ENCODE measurements at regions not wholly inside any gene's neighbourhood (a gene's known extent, or its start where the extent isn't known, plus 50 kb on each side); places are given as distances from the start of the nearest gene placed in this dataset.

GRCh38 chr4:22336822-22337221, 179.0 kb downstream of the ADGRA3 start:
- Histone ChIP-seq H3K4me1 (ENCODE audit: insufficient read depth, low read length, severe bottlenecking) (no peaks in the 10 kb centered on the region), H3K27ac (ENCODE audit: low read depth, low read length, poor library complexity, severe bottlenecking) (no peak overlapping the region), H3K27me3 (ENCODE audit: insufficient read depth, low read length) (no peaks in the 10 kb centered on the region), H3K4me3 (ENCODE audit: low read depth, low read length, poor library complexity, severe bottlenecking) (no peak overlapping the region), H3K9ac (ENCODE audit: low read length) (no peak overlapping the region), H4K20me1 (ENCODE audit: insufficient read depth, low read length) (no peaks in the 10 kb centered on the region), H3K4me2 (ENCODE audit: low read length) (no peak overlapping the region), H3F3A (ENCODE audit: insufficient read depth, low read length) (no peaks in the 10 kb centered on the region), H3K9me2 (ENCODE audit: low read depth, low read length) (no peaks in the 10 kb centered on the region), H3K9me3 (ENCODE audit: low read length) (no peaks in the 10 kb centered on the region), H3K79me2 (ENCODE audit: insufficient read depth, low read length) (no peaks in the 10 kb centered on the region), H3K36me3 (ENCODE audit: insufficient read depth, low read length) (no peaks in the 10 kb centered on the region), H2AFZ (ENCODE audit: low read length) (no peak overlapping the region)
- TF ChIP-seq EZH2 (IDR thresholded peaks at IDR 0.05; ENCODE audit: borderline replicate concordance, low read length) (no peak), CTCF (IDR thresholded peaks at IDR 0.05; ENCODE audit: low read length) (no peak)

- H3K27me3 ChIP-seq (ENCODE audit: insufficient read depth, low read length) = no peaks in the 10 kb centered on the region
- H3F3A ChIP-seq (ENCODE audit: insufficient read depth, low read length) = no peaks in the 10 kb centered on the region
- no peak for TF ChIP-seq CTCF (IDR thresholded peaks at IDR 0.05; ENCODE audit: low read length)
- no peak for TF ChIP-seq EZH2 (IDR thresholded peaks at IDR 0.05; ENCODE audit: borderline replicate concordance, low read length)
- H3K4me3 ChIP-seq (ENCODE audit: low read depth, low read length, poor library complexity, severe bottlenecking) = no peak overlapping the region
- H3K9me2 ChIP-seq (ENCODE audit: low read depth, low read length) = no peaks in the 10 kb centered on the region
- H3K36me3 ChIP-seq (ENCODE audit: insufficient read depth, low read length) = no peaks in the 10 kb centered on the region
- H3K9me3 ChIP-seq (ENCODE audit: low read length) = no peaks in the 10 kb centered on the region
- no peaks in the 10 kb centered on the region for H4K20me1 ChIP-seq (ENCODE audit: insufficient read depth, low read length)
- no peaks in the 10 kb centered on the region for H3K4me1 ChIP-seq (ENCODE audit: insufficient read depth, low read length, severe bottlenecking)
- H2AFZ ChIP-seq (ENCODE audit: low read length) = no peak overlapping the region
- no peak overlapping the region for H3K4me2 ChIP-seq (ENCODE audit: low read length)
- H3K9ac ChIP-seq (ENCODE audit: low read length) = no peak overlapping the region
- no peak overlapping the region for H3K27ac ChIP-seq (ENCODE audit: low read depth, low read length, poor library complexity, severe bottlenecking)
- no peaks in the 10 kb centered on the region for H3K79me2 ChIP-seq (ENCODE audit: insufficient read depth, low read length)
Observed at GRCh38 chr4:22334155-22334554, 181.7 kb downstream of the ADGRA3 start.

- no peak for TF ChIP-seq EZH2 (IDR thresholded peaks at IDR 0.05; ENCODE audit: borderline replicate concordance, low read length)
- TF ChIP-seq CTCF (IDR thresholded peaks at IDR 0.05; ENCODE audit: low read length) = no peak
- no peak overlapping the region for H3K4me3 ChIP-seq (ENCODE audit: low read depth, low read length, poor library complexity, severe bottlenecking)
- H3K79me2 ChIP-seq (ENCODE audit: insufficient read depth, low read length) = no peaks in the 10 kb centered on the region
- no peaks in the 10 kb centered on the region for H3K36me3 ChIP-seq (ENCODE audit: insufficient read depth, low read length)
- H2AFZ ChIP-seq (ENCODE audit: low read length) = no peak overlapping the region
- no peaks in the 10 kb centered on the region for H4K20me1 ChIP-seq (ENCODE audit: insufficient read depth, low read length)
- H3K27me3 ChIP-seq (ENCODE audit: insufficient read depth, low read length) = no peaks in the 10 kb centered on the region
- no peaks in the 10 kb centered on the region for H3K9me3 ChIP-seq (ENCODE audit: low read length)
- no peaks in the 10 kb centered on the region for H3F3A ChIP-seq (ENCODE audit: insufficient read depth, low read length)
- H3K9me2 ChIP-seq (ENCODE audit: low read depth, low read length) = no peaks in the 10 kb centered on the region
- no peak overlapping the region for H3K4me2 ChIP-seq (ENCODE audit: low read length)
- H3K27ac ChIP-seq (ENCODE audit: low read depth, low read length, poor library complexity, severe bottlenecking) = no peak overlapping the region
- no peak overlapping the region for H3K9ac ChIP-seq (ENCODE audit: low read length)
- no peaks in the 10 kb centered on the region for H3K4me1 ChIP-seq (ENCODE audit: insufficient read depth, low read length, severe bottlenecking)
Observed at GRCh38 chr4:22324422-22324821, 191.4 kb downstream of the ADGRA3 start.
